ENCODE measurements at regions not wholly inside any gene's neighbourhood (a gene's known extent, or its start where the extent isn't known, plus 50 kb on each side); places are given as distances from the start of the nearest gene placed in this dataset.

GRCh38 chr18:43671431-43671830 is 394.1 kb upstream of the SYT4 start:
- ChIA-PET CTCF (no interaction called here), POLR2A (no interaction called here)
- Mint-ChIP-seq H3K27ac (no peak overlapping the region), H3K4me3 (no peak overlapping the region), H3K4me1 (peaks cover 11% of the 10 kb centered on the region), H3K9me3 (peaks cover 6% of the 10 kb centered on the region; the same call in 1 of the 2 replicates), H3K36me3 (no peaks in the 10 kb centered on the region), H3K27me3 (ENCODE audit: low read depth) (no peaks in the 10 kb centered on the region)
- no peak for TF ChIP-seq AFF4 (CRISPR knock-in tag; IDR thresholded peaks at IDR 0.05; ENCODE audit: borderline replicate concordance)
- no peak for TF ChIP-seq CREB1 (CRISPR knock-in tag; IDR thresholded peaks at IDR 0.05)
- TF ChIP-seq EMX1 (CRISPR knock-in tag; IDR thresholded peaks at IDR 0.05): no peak
- no peak for TF ChIP-seq GTF2I (CRISPR knock-in tag; conservative IDR thresholded peaks at IDR 0.05)
- TF ChIP-seq RORB (CRISPR knock-in tag; IDR thresholded peaks at IDR 0.05): no peak
- TF ChIP-seq FOXP1 (CRISPR knock-in tag; IDR thresholded peaks at IDR 0.05; ENCODE audit: borderline replicate concordance): no peak
- no peak for TF ChIP-seq PRDM15 (CRISPR knock-in tag; IDR thresholded peaks at IDR 0.05)
- DNase-seq (ENCODE audit: low spot score) (no peak), ATAC-seq (no peak)

- no peak for ATAC-seq
- no peaks in the 10 kb centered on the region for H3K27me3 Mint-ChIP-seq (ENCODE audit: low read depth)
- POLR2A ChIA-PET: no interaction called here
Measured at GRCh38 chr18:43680096-43680495, 402.8 kb upstream of the SYT4 start.

GRCh38 chr18:43681661-43682060 is 404.4 kb upstream of the SYT4 start:
- Mint-ChIP-seq H3K27me3 (ENCODE audit: low read depth) (no peaks in the 10 kb centered on the region), H3K36me3 (no peaks in the 10 kb centered on the region), H3K4me3 (no peak overlapping the region), H3K9me3 (peaks cover 3% of the 10 kb centered on the region), H3K27ac (no peak overlapping the region; the same call in 1 of the 2 replicates), H3K4me1 (peaks cover 31% of the 10 kb centered on the region)
- POLR2A ChIA-PET: no interaction called here
- DNase-seq (ENCODE audit: low spot score) (no peak), ATAC-seq (peak; percentile 59; the same call in 1 of the 2 replicates)
- CTCF ChIA-PET: no interaction called here
- TF ChIP-seq E2F1 (CRISPR knock-in tag; IDR thresholded peaks at IDR 0.05) (no peak), OVOL2 (CRISPR knock-in tag; IDR thresholded peaks at IDR 0.05; ENCODE audit: borderline replicate concordance) (no peak), AR (CRISPR knock-in tag; IDR thresholded peaks at IDR 0.05) (no peak), ZNF416 (CRISPR knock-in tag; IDR thresholded peaks at IDR 0.05) (no peak), PREB (CRISPR knock-in tag; IDR thresholded peaks at IDR 0.05; ENCODE audit: borderline replicate concordance) (no peak)

More at GRCh38 chr18:43680096-43680495, 402.8 kb upstream of the SYT4 start:
- TF ChIP-seq ZNF396 (CRISPR knock-in tag; IDR thresholded peaks at IDR 0.05; ENCODE audit: borderline replicate concordance) (no peak), CREB1 (CRISPR knock-in tag; IDR thresholded peaks at IDR 0.05) (no peak), SMAD4 (CRISPR knock-in tag; IDR thresholded peaks at IDR 0.05) (no peak), ZNF425 (CRISPR knock-in tag; conservative IDR thresholded peaks at IDR 0.05) (no peak)
- Mint-ChIP-seq H3K4me3 (no peak overlapping the region), H3K9me3 (peaks cover 7% of the 10 kb centered on the region), H3K36me3 (no peaks in the 10 kb centered on the region), H3K4me1 (peaks cover 31% of the 10 kb centered on the region), H3K27ac (no peak overlapping the region)
- CTCF ChIA-PET: no interaction called here
- DNase-seq (ENCODE audit: low spot score): no peak
